SW 1271 (cell line): ENCODE measurements at regions not wholly inside any gene's neighbourhood (a gene's known extent, or its start where the extent isn't known, plus 50 kb on each side); places are given as distances from the start of the nearest gene placed in this dataset.

Experiments
- DNase-seq, 2 experiments: peaks; one replicate each; lab custom pipeline; 2025; lab: John Stamatoyannopoulos, UW

- no peak for DNase-seq
Observed at GRCh38 chr15:46315434-46315833, 680.6 kb downstream of the SQOR start.

- no peak for DNase-seq
Observed at GRCh38 chr15:46316024-46316423, 681.2 kb downstream of the SQOR start.

GRCh38 chr15:46317029-46317428, 682.2 kb downstream of the SQOR start:
- no peak for DNase-seq

GRCh38 chr15:46322753-46323152, 687.9 kb downstream of the SQOR start:
- DNase-seq, result no peak

GRCh38 chr15:46326173-46326572, 691.3 kb downstream of the SQOR start:
- no peak for DNase-seq

GRCh38 chr15:46328821-46329220, 694.0 kb downstream of the SQOR start:
- no peak for DNase-seq

- no peak for DNase-seq
Observed at GRCh38 chr15:46329876-46330275, 695.0 kb downstream of the SQOR start.

GRCh38 chr15:46331546-46331945, 696.7 kb downstream of the SQOR start:
- no peak for DNase-seq

- no peak for DNase-seq
Observed at GRCh38 chr15:46343196-46343935, 708.5 kb downstream of the SQOR start.

GRCh38 chr15:46344115-46344724, 709.4 kb downstream of the SQOR start:
- DNase-seq, result no peak

GRCh38 chr15:46344915-46345314, 710.1 kb downstream of the SQOR start:
- no peak for DNase-seq

- DNase-seq, result no peak
Observed at GRCh38 chr15:46354443-46354842, 719.6 kb downstream of the SQOR start.

- no peak for DNase-seq
Observed at GRCh38 chr15:46365572-46365971, 730.7 kb downstream of the SQOR start.

- no peak for DNase-seq
Observed at GRCh38 chr15:46366360-46367007, 731.7 kb downstream of the SQOR start.

GRCh38 chr15:46383978-46384377, 749.1 kb downstream of the SQOR start:
- no peak for DNase-seq

GRCh38 chr15:46386356-46386755, 751.5 kb downstream of the SQOR start:
- no peak for DNase-seq

GRCh38 chr15:46389739-46390138, 754.9 kb downstream of the SQOR start:
- DNase-seq, result no peak

- no peak for DNase-seq
Observed at GRCh38 chr15:46394463-46394862, 759.6 kb downstream of the SQOR start.

GRCh38 chr15:46408312-46408711, 773.5 kb downstream of the SQOR start:
- no peak for DNase-seq

GRCh38 chr15:46409841-46410301, 775.0 kb downstream of the SQOR start:
- DNase-seq, result no peak

GRCh38 chr15:46410705-46411104, 775.9 kb downstream of the SQOR start:
- no peak for DNase-seq

- no peak for DNase-seq
Observed at GRCh38 chr15:46411900-46412299, 777.1 kb downstream of the SQOR start.

GRCh38 chr15:46413799-46414198, 779.0 kb downstream of the SQOR start:
- no peak for DNase-seq
